NCI-H2171 treated with DMSO at 0.1 percent for 48 hours (cell line): ENCODE measurements at regions not wholly inside any gene's neighbourhood (a gene's known extent, or its start where the extent isn't known, plus 50 kb on each side); places are given as distances from the start of the nearest gene placed in this dataset.

Experiments
- DNase-seq: peaks from one replicate; lab custom pipeline; 2025; lab: John Stamatoyannopoulos, UW

DNA sequence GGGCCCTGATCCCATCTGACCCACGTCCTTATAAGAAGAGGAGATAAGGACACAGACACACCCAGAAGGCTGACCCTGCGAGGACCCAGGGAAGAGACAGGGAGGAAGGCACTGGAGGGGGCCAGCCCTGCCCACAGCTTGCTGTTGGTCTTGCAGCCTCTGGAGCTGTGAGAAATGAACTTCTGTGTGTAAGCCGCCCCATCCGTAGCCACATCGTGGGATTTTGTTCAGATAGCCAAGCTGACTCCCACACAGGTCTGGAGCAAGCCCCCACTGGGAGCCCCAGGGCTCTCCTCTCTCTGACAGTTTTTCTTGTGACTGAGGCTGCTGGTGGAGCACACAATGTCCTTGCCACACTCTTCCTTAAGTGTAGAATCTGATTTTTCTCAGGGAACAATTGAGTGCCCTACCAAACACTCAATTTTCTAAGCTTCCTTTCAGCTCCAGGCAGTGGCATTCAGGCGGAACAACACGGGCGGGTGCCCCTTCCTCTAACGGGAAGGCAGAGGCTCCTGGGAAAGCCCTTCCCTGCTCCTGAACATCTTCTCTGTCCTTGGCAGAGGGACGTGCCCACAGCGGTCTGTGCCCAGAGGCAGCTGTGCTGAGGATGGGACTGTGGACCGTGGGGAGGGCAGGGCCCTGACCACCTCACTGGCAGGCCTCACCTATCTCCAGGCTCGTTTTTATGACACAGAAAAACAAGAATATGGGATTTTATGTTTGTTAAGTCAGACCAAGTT, 160.6 kb upstream of the SHH start:
- no peak for DNase-seq

DNA sequence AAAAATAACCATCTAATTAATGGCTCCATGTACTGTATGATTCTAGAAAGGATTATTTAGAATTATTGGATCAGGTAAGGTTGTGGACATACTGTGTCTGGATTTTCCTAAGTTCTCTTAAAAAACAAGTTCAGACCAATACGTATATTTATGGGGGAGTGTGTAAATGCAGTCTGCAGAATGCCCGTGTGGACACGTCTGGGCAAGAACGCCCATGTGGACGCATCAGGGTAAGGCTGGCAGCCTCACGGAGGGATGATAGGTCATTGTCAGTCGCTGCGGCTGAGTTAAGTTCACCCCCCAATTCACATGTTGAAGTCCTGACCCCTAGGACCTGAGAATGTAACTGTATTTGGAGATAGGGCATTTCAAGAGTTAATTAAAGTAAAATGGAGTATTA, 160.0 kb upstream of the SHH start:
- no peak for DNase-seq

DNA sequence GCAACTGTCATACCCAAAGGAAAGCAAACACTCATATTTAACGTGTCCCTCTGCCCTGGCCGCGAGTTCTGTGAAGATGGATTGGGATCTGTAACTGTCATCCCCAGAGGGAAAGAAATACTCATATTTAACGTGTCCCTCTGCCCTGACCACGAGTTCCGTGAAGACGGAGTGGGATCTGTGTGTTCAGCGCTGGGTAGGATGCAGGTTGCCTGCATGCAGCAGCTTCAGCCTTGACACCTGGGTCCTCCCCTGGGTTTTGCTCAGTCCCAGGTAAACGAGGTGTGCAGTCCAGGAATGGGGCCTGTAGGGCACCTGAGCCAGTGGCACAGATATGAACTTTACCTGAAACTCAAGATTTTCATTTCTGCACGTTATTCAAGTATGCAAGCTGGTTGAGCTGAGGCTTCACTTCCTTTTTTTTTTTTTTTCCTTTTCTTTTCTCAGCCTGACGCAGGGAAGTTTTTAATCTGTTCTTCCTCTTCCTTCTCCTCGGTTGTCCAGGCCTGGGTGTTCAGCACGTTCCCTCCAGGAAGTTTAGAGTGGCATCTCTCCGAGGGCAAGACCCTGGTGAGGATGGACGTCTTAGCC, 159.0 kb upstream of the SHH start:
- no peak for DNase-seq

DNA sequence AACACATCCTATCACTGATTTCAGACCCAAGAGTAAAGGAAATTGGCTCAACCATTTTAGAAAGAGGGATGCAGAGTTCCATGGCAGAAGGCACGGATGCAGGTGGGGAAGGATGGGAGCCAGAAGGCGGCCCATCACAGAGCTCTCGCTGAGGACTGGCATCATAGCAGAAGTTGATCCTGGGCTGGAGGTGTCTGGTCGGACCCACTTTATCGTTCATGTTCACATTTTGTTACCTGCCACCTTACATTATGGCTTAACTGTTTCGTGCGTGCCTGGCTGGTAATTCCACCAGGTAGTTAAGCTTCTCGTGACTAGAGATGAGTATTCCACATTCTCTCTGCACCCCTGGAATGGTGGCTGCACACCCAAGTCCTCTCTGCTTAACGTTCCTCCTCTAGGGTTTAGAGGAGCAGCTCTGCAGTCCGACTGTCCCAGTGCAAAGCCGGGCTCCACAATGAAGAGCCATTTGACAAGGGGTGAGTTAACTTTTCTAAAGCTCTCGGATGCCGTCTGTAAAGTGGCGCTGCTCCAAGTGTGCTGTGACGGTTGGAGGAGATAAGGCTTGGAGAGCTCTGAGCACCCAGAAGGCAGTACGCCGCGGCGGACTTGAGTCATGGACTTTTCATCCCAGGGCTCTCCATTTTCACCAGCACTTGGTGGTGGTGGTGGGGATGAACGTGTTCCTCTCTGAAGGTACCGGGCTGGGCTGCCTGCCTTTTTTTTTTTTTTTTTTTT, 157.1 kb upstream of the SHH start:
- no peak for DNase-seq

DNA sequence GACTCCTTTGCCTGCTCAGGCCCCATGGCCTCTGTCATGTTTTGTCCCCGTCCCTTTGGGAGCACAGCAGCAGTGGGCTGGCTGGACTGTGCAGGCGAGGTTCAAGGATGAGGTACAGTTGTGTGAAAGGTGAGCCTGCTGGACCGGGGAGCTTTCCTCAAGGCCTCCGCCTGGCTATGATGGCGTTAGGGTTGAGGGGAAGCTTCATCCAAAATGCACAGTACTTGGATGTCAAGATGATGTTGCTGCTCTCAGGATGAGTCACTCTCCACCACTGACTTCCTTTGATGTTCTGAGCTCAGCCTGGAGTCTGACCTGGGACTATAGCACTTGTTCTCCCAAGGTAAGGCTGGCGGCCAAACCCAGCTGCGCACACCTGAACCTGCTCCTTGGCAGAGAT, 152.7 kb upstream of the SHH start:
- DNase-seq, result no peak

DNA sequence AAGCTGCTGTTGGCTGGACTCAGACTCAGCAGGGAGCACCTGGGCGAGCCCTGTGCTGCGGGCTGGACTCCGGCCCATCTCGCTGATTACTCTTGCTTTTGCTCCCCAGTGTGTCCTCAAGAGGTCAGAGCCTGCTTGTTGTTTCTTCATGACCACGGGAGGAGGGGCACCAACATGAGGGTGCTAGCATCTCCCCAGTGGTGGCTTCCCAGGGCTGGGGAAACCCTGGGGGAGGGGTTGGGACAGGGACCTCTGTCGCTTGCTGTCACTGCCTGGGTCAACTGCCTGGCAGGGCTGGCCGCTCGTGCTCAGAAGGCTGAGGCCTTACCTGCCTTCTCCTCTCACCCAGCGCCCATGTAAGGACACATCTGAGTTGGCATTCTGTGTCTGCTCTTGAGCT, 152.3 kb upstream of the SHH start:
- no peak for DNase-seq

DNA sequence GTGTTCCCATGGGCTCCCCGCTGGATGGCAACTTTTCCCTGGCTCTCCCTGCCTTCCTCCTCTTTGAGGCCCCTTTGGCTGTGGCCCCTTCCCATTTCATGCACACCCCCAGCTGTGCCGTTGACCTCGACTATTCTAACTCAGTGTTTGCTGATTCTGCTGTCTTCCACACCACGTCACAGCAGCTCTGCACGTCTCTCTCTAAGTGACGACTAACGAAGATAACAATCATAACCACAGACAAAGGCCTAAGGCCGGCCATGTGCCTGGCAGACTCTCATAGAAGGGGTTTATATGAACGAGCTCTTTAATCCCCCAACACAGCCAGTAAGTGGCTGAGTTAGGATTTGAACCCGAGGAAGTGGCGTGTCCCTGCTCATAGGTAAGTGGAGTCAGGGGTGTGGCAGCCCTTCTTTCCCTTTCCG, 151.5 kb upstream of the SHH start:
- DNase-seq, result no peak

DNA sequence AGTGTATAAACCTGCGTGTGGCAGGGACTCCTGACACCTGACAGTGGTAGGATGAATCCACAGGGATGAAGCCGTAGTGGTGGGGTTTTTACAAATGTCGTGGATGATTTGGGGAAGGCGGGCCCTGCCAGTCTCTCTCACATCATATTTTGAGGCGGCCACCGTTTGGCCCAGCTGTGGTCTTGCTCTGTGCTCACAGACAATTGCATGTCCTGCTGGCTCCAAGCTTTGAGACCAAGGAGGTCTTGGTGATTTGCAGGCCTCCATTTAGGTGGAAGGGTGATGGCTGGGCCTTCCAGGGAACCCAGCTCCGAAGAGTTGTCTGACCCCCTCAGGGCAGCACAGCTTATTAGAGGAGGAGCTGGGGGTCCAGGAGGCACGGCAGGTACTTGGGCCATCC, 151.1 kb upstream of the SHH start:
- DNase-seq, result no peak

DNA sequence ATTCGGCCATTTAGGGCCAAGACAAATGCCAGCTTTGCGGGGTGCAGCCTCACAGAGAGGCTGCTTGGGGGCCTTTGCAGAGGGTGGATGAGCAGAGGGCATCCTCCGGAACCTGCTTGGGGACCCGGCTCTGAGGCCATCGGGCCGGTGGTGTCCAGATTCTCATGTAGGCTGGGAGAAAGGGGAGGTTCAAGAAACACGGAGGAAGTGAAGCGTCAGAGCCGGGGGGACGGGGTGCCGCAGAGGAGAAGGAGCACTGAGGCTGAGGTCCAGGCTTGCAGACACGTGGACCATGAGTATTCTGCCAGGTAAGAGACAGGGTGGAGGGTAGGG, 150.7 kb upstream of the SHH start:
- no peak for DNase-seq

DNA sequence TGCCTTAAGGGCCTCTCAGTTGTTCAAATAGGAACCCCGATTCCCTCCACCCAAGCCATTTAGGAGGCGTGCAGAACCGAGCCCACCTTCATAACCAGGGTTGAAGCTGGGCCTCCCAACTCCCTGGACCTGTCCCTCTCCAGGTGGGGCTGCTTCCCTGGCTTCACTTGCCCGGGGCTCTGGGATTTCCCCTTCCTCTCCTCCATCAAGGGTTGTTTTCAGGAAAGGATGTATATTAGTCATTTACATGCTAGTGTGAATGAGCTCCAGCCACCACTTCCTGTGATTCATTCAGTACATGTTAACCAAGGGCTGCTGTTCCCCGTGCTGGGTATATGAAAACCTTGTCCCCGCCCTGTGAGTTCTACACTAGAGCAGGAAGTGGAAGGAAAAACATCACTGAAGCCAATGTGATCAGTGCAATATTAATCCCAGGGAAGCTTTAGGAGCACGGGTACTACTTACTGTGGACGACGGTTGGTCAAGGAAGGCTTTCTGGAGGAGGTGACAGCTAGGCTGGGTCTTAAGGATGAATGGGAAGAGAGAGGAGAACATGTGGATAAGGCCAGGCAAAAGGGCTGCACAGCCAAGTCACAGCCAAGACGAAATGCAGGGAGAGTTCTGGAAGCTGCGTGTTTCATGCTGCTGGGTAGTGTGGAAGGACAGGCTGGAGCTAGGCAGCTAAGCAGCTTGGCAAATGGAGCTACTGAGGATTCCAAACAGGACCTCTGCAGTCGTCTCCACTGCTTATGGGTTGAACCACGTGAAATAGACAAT, 150.1 kb upstream of the SHH start:
- no peak for DNase-seq

DNA sequence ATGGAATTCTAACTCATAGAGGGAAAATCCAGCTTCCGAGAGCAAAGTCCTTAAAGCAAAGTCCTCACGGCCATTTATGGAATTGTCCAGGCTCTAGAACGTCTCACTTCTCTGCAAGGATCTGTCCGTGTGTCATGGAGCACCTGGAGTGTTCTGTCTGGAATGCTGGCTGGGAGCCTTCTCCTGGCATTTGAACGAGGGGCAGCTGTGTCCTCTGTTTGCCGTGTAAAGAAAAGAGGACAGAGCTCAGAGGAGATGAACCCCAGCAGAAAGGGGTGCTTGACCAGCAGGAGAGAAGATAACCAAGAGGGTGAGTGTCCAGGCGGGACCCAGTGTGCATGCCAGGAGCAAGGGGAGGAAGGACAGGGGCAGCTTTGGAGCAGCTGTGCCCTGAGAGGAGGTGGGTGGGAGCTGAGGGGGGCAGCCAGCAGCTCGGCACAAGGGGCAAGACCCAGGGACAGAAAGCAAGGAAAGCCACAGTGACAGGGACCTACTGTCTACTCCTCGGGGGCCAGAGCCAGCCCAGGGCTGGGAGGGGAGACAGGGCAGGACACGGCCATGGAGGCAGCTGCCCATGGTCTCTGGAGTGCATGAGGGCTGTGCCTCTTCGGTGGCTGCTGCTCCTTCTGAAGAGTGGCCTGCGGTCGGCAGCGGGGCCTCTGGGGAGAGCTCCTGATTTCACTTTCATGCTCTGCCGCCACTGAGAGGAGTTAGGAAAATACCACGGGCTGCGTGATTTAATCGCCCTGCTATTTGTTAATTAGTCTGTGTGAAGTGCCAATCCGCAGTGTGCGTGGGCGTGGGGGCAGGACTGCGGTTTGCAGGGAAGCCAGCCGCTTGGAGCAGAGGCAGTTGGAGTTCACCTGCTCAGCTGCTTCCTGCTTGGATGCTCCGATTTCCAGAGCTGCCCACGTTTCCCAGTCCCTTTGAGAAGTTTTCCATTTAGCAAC, 149.3 kb upstream of the SHH start:
- no peak for DNase-seq

DNA sequence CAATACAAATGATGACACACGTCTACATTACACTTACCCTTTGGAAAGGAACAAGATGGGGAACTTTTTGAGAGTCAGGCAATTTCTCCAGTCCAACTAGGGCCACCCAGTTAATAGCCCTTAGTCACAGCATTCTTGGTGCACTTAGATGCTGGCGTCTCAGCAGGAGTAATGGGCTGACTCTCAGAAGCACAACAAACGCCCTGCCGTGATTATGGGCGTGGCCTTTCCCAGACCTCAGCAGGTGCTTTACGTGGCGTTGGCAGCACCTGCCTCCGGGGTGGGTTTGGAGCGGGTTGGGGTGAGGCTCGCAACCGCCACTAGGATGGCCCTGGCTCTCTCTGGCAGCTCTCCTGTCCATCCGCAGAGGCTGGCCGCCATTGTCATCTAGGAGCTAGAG, 147.6 kb upstream of the SHH start:
- DNase-seq, result no peak

DNA sequence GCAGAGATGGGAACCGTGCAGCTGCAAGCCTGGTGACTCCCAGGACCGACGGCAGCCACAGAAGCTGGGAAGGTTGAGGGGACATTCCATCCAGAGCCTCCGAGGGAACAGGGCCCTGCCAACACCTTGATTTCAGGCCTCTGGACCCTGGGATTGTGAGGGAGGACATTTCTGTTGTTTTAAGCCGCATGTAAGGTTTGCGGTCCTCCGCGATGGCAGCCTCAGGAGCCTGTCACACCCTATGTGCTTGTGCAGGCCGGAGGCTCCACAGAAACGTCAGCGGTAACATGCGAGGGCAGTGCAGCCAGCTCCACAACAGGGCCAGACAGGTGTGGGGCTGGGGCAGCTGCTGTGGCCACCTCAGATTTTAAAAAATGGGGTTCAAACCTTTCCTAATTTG, 144.7 kb upstream of the SHH start:
- no peak for DNase-seq

DNA sequence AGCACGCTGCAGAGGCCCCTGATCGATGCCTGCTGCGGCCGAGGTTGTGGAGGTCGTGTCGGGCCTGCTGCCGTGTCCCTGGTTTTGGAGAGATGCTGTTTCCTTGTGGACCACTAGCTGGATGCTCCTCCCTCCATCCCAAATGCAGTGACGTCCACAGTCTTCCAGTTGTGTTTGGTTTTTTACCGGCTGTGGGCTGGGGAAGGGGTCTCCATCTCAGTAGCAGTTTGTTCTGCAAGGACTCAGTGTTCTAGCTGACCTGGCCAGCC, 143.0 kb upstream of the SHH start:
- DNase-seq, result no peak

DNA sequence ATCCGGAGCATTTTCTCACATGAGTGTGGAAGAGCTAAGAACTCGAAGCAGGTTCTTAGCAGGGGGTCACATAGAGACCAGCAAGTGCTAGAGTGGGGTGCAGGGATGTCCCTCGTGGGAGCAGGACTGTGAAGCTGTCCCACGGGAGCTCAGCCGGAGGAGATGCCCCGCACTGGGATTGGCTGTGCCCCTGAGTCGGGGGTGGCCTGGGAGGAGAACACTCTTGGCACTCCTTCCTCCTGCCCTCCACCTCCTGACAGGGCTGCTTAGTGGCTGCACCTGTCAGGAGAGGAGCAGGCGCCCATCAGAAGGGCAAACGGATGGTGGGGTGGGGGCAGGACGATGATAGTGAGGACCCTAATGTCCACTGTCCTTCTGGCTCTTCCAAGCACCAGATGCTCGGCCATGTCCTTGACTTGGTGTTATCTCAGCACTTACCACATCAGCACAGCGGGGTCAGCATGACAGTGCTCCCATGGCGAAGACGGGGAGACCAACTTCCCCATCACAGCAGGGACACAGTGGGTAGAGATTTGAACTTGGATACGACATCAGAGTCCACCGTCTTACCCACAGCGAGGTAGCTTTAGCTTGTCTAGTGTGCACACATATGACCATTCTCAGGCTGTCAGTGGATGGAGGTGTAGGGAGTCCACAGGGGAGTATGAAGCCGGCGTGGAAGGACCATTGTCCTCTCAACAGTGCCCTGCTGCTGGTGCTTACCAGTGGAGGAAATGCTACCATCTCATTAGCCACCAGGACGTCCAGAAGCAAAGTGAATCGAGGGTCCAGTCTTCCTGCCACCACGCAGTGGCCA, 142.5 kb upstream of the SHH start:
- no peak for DNase-seq

DNA sequence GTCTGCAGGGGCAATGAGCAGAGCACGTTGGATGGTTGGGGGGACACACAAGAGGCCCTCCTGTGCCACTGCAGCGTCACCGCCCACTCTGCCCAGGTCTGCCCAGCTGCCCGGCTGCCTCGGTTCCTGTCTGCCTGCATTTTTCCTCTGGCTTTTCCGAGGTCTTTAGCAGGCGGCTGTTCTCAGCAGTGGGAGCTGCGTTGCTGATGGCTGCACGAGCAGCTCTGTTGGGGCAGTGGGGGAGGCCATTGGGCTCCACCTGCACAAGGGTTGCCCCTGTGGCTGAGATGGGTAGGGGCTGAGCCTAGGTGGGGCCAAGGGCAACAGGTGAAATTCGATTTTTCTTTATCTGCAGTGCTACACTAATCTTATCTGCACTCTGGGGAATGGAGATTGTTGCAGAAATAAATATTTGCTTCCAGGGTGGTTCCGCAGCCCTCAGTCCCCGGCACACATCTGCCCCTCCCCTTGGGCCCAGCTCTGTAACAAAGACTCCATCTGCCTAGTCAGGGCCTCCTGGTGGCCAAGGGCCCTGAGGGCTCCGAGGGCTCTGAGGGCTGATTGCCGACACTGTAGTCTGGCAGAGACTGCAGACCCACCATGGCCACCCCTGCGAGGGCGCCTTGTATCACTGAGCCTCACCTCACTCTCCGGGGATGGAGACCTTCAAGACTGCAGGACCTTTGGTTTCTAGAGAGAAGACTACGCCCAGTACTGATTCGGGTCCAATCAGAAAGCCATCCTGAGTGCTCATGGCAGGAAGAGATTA, 141.7 kb upstream of the SHH start:
- no peak for DNase-seq

DNA sequence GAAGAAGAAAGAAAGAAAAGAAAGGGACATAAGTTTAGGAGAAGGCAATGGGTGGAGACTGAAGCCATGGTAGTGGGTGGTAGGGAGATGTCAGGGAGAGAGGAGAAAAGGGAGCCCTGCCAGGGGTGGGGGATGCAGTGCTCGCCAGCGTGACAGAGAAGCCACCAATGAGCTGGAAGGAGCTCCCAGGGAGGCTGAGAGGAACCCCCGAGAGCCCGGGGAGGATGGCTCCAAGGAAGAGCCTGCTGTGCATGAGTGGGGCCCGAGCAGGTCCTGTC, 141.2 kb upstream of the SHH start:
- no peak for DNase-seq

DNA sequence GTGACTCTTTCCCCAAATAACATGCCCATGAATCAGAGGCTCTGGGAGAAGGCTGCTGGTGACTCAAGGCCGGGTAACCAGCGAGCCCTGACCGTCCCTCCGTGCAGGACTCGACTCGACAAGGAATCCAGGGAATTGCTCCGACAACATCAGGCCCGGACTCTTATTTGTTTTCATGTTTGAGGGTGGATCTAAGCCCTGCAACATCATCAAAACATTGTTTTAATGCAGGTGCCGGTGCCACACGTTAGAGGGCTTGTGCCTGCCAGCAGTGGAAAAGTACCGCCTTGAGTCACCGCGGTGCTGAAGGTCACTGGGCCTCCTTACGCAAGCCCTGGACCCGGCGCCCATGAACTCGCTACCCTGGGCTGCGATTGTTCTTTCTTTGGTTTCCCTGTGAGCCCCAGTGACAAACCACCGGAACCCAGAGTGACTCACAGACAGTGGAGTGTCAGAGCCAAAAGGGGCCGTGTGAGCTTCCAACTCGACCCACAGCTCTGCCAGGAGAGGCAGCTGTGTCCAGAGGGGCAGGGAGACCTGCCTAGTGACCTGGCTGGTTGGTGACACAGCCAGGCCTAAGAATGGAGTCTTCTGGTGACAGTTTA, 139.4 kb upstream of the SHH start:
- no peak for DNase-seq

DNA sequence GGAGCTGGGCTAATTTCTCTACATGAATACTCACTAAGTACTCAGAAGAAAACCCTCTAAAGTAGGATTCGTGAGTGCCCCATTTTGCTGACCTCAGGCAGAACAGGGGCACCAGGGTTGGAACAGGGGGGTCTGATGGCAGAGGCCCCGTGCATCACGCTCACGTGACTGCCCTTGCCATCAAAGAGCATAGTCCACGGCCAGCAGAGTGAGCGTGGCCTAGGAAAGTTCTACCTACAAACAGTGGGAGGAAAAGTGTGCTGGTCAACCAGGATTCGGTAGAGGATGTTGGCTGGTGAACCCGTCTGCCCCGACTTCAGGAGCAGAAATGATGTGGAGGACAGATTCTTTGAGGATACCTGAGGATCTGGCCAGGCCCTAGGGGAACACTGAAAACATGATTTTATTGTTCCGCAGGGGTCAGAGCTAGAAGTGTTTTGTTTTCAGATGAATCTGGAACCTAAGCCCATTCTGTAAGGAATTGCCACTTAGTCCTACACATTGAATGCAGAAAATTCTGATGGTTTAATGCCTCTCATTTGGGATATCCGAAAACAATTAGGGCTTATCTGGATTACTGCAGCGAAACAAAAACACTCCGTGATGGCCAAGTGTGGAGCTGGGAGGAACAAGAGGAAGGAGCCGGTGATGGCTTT, 138.8 kb upstream of the SHH start:
- DNase-seq, result no peak

DNA sequence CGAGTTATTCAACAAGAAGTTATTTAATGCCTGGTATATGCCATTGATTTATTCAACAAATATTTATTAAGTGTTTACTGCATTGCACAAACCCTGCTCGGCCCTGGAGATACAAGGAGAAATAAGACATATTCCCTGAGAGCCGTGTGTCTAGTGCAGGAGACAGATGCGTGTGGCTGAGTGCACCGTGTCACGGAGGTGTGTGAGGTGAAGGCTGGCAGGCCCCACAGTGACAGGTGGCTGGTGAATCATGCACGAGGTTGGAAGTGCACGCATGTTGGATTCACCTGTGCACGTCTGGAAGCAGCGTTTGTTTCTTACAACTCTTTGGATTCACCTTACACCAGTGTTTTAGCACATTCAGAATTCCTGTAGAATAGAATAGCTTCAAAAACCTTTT, 136.6 kb upstream of the SHH start:
- no peak for DNase-seq
